Esophagus muscularis mucosa (tissue), 4 donors: ENCODE measurements at regions not wholly inside any gene's neighbourhood (a gene's known extent, or its start where the extent isn't known, plus 50 kb on each side); places are given as distances from the start of the nearest gene placed in this dataset.

Experiments used
- DNase-seq: peaks from one replicate; pipeline ENCODE4 v3.0.0-alpha.2; 2017; ENCODE audit errors: extremely low spot score
- H3K27ac ChIP-seq, 4 donors: fragments of 200-600 bp; sonication (generic); replicated peaks in 1 of 4; 1 replicate in 3 of 4; 2 replicates in 1 of 4; pipeline ENCODE4 v1.5.1; 2016 to 2019; ENCODE audit warnings: mild to moderate bottlenecking in 1 of 4
- H3K27me3 ChIP-seq, 4 donors: fragments of 200-600 bp; sonication (generic); one replicate each; pipeline versions ENCODE4 v1.5.1 to v1.6.0; 2016 to 2019
- H3K36me3 ChIP-seq, 4 donors: fragments of 200-600 bp; sonication (generic); one replicate each; pipeline ENCODE4 v1.5.1; 2016 to 2019
- H3K4me1 ChIP-seq, 4 donors: fragments of 200-600 bp; sonication (generic); one replicate each; pipeline ENCODE4 v1.5.1; 2016 to 2019
- H3K4me3 ChIP-seq, 4 donors: fragments of 200-600 bp; sonication (generic); 1 replicate in 2 of 4; 2 replicates in 2 of 4; pipeline ENCODE4 v1.5.1; 2016 to 2019; ENCODE audit warnings: mild to moderate bottlenecking in 4 of 4, moderate library complexity in 1 of 4
- H3K9me3 ChIP-seq, 4 donors: fragments of 200-600 bp; sonication (generic); 1 replicate in 3 of 4; 2 replicates in 1 of 4; pipeline ENCODE4 v1.5.1; 2016 to 2019
- CTCF ChIP-seq, 3 experiments: fragments of 200-600 bp in 2 of 3; fragments of 450-650 bp in 1 of 3; sonication (generic) in 2 of 3; IDR thresholded peaks; one replicate each; pipeline ENCODE4 v1.5.1; 2017 to 2019; ENCODE audit warnings: antibody characterized with exemption in 3 of 3, mild to moderate bottlenecking in 2 of 3, moderate library complexity in 1 of 3
- EP300 ChIP-seq: sonication (generic); formaldehyde crosslinking; IDR thresholded peaks from one replicate; pipeline ENCODE4 v1.6.1; 2017; ENCODE audit warnings: antibody characterized with exemption
- POLR2A ChIP-seq: fragments of 450-650 bp; IDR thresholded peaks from one replicate; pipeline ENCODE4 v1.6.1; 2017; ENCODE audit warnings: antibody characterized with exemption, moderate library complexity, mild to moderate bottlenecking, low read depth
- POLR2AphosphoS5 ChIP-seq, 2 donors: sonication (generic); formaldehyde crosslinking; IDR thresholded peaks; one replicate each; pipeline ENCODE4 v1.6.1; 2017; ENCODE audit warnings: antibody characterized with exemption in 2 of 2
- WGBS: methylation state at CpG from one replicate; pipeline ENCODE4 v1.1.5; 2018; 5-methylcytosine and 5-hydroxymethylcytosine counted together
- intact Hi-C: fragments of 100-400 bp; cut with DNase I; formaldehyde crosslinking; loops from one replicate; pipeline ENCODE4 v1.15.1; 2023

GRCh38 chr11:95668131-95668530, 121.5 kb downstream of the FAM76B start:
- TF ChIP-seq POLR2AphosphoS5 (IDR thresholded peaks at IDR 0.05) (no peak), EP300 (no peak), CTCF (IDR thresholded peaks at IDR 0.05) (no peak), POLR2A (no peak)
- Histone ChIP-seq H3K9me3 (no peaks in the 10 kb centered on the region), H3K4me1 (peaks cover 0 to 29% (median 21%) of the 10 kb centered on the region in 4 donors), H3K27ac (peak overlapping the region in 1 of 4 donors; percentile 36), H3K4me3 (no peak overlapping the region), H3K27me3 (no peaks in the 10 kb centered on the region), H3K36me3 (no peaks in the 10 kb centered on the region)
- intact Hi-C loops: no loop called here
- WGBS: 35% methylated on average over 3 of the region's 3 CpGs
- no peak for DNase-seq

- Histone ChIP-seq H3K36me3 (no peaks in the 10 kb centered on the region), H3K4me1 (no peaks in the 10 kb centered on the region), H3K9me3 (no peaks in the 10 kb centered on the region), H3K27ac (no peak overlapping the region), H3K27me3 (no peaks in the 10 kb centered on the region), H3K4me3 (no peak overlapping the region)
- TF ChIP-seq POLR2AphosphoS5 (IDR thresholded peaks at IDR 0.05): no peak
- TF ChIP-seq POLR2A: no peak
- no peak for TF ChIP-seq CTCF (IDR thresholded peaks at IDR 0.05)
- no peak for TF ChIP-seq EP300
- DNase-seq: no peak
- intact Hi-C loops: no loop called here
- WGBS: 95% methylated on average over 2 of the region's 2 CpGs
These were observed 128.4 kb downstream of the FAM76B start for GRCh38 chr11:95661162-95661561.

GRCh38 chr11:95660038-95660437, 129.5 kb downstream of the FAM76B start:
- intact Hi-C loops: no loop called here
- Histone ChIP-seq H3K4me3 (no peak overlapping the region), H3K27ac (no peak overlapping the region), H3K4me1 (no peaks in the 10 kb centered on the region), H3K27me3 (no peaks in the 10 kb centered on the region), H3K9me3 (no peaks in the 10 kb centered on the region), H3K36me3 (no peaks in the 10 kb centered on the region)
- TF ChIP-seq POLR2A: no peak
- TF ChIP-seq EP300: no peak
- no peak for DNase-seq

GRCh38 chr11:95659088-95659487, 130.5 kb downstream of the FAM76B start:
- no peaks in the 10 kb centered on the region for H3K9me3 ChIP-seq
- intact Hi-C loops: no loop called here
- H3K27me3 ChIP-seq: no peaks in the 10 kb centered on the region
- DNase-seq: no peak
- TF ChIP-seq CTCF (IDR thresholded peaks at IDR 0.05): no peak
- no peak for TF ChIP-seq POLR2AphosphoS5 (IDR thresholded peaks at IDR 0.05)
- TF ChIP-seq POLR2A: no peak
- TF ChIP-seq EP300: no peak
- WGBS: 82% methylated on average over 1 of the region's 1 CpG
- H3K36me3 ChIP-seq: no peaks in the 10 kb centered on the region
- no peaks in the 10 kb centered on the region for H3K4me1 ChIP-seq
- no peak overlapping the region for H3K27ac ChIP-seq
- no peak overlapping the region for H3K4me3 ChIP-seq

GRCh38 chr11:95655536-95655935, 134.0 kb downstream of the FAM76B start:
- Histone ChIP-seq H3K27me3 (no peaks in the 10 kb centered on the region), H3K9me3 (no peaks in the 10 kb centered on the region), H3K27ac (no peak overlapping the region), H3K36me3 (no peaks in the 10 kb centered on the region), H3K4me1 (peaks cover 0 to 5% (median 0%) of the 10 kb centered on the region in 4 donors), H3K4me3 (no peak overlapping the region)
- WGBS: 44% methylated on average over 1 of the region's 1 CpG
- TF ChIP-seq EP300: no peak
- no peak for TF ChIP-seq CTCF (IDR thresholded peaks at IDR 0.05)
- no peak for TF ChIP-seq POLR2A
- TF ChIP-seq POLR2AphosphoS5 (IDR thresholded peaks at IDR 0.05): no peak
- intact Hi-C loops: no loop called here
- no peak for DNase-seq
